ENCODE measurements at regions not wholly inside any gene's neighbourhood (a gene's known extent, or its start where the extent isn't known, plus 50 kb on each side); places are given as distances from the start of the nearest gene placed in this dataset.

- no peak for TF ChIP-seq GATA3 (IDR thresholded peaks at IDR 0.05; ENCODE audit: low read depth, low read length)
- no peak for TF ChIP-seq GATA2 (IDR thresholded peaks at IDR 0.05; ENCODE audit: low read depth, low read length)
Measured at GRCh38 chr4:86542319-86543027, 51.6 kb upstream of the PTPN13 start.

Measured in SH-SY5Y (cell line).